ENCODE measurements at regions not wholly inside any gene's neighbourhood (a gene's known extent, or its start where the extent isn't known, plus 50 kb on each side); places are given as distances from the start of the nearest gene placed in this dataset.

- Histone ChIP-seq H3K9me3 (no peaks in the 10 kb centered on the region), H3K27ac (no peak overlapping the region), H3K4me1 (no peaks in the 10 kb centered on the region), H3K36me3 (no peaks in the 10 kb centered on the region), H3K27me3 (peaks cover 53% of the 10 kb centered on the region), H3K4me3 (no peak overlapping the region)
- no peak for ATAC-seq
- 30 to 33% methylated on average over 1 of the region's 1 CpG for WGBS, 2 donors (ENCODE audit: low coverage in 1 of 2)
- TF ChIP-seq POLR2A (IDR thresholded peaks at IDR 0.05): no peak
- no peak for TF ChIP-seq POLR2AphosphoS5 (IDR thresholded peaks at IDR 0.05)
- TF ChIP-seq EP300 (IDR thresholded peaks at IDR 0.05): no peak
- TF ChIP-seq CTCF (IDR thresholded peaks at IDR 0.05): no peak
Observed at GRCh38 chr17:15124746-15125145, 140.4 kb downstream of the PMP22 start.

GRCh38 chr17:15124264-15124595 is 140.9 kb downstream of the PMP22 start:
- H3K9me3 ChIP-seq: no peaks in the 10 kb centered on the region

GRCh38 chr17:15123593-15124263 is 141.4 kb downstream of the PMP22 start:
- 71 to 91% methylated on average over 3 to 5 of the region's 5 CpGs for WGBS, 2 donors (ENCODE audit: low coverage in 1 of 2)
- no peaks in the 10 kb centered on the region for H3K9me3 ChIP-seq
- H3K4me1 ChIP-seq: no peaks in the 10 kb centered on the region
- no peak overlapping the region for H3K27ac ChIP-seq
- TF ChIP-seq POLR2AphosphoS5 (IDR thresholded peaks at IDR 0.05) (no peak), POLR2A (IDR thresholded peaks at IDR 0.05) (no peak), EP300 (IDR thresholded peaks at IDR 0.05) (no peak), CTCF (IDR thresholded peaks at IDR 0.05) (no peak)
- H3K4me3 ChIP-seq: no peak overlapping the region
- H3K36me3 ChIP-seq: no peaks in the 10 kb centered on the region
- peaks cover 59% of the 10 kb centered on the region for H3K27me3 ChIP-seq
- no peak for ATAC-seq

More at GRCh38 chr17:15124264-15124595, 140.9 kb downstream of the PMP22 start:
- no peaks in the 10 kb centered on the region for H3K36me3 ChIP-seq
- ATAC-seq: no peak
- peaks cover 54% of the 10 kb centered on the region for H3K27me3 ChIP-seq
- WGBS, 2 donors (ENCODE audit: low coverage in 1 of 2): 38 to 43% methylated on average over 2 of the region's 2 CpGs
- H3K4me3 ChIP-seq: no peak overlapping the region
- H3K27ac ChIP-seq: no peak overlapping the region
- TF ChIP-seq CTCF (IDR thresholded peaks at IDR 0.05) (no peak), POLR2A (IDR thresholded peaks at IDR 0.05) (no peak), POLR2AphosphoS5 (IDR thresholded peaks at IDR 0.05) (no peak), EP300 (IDR thresholded peaks at IDR 0.05) (no peak)
- no peaks in the 10 kb centered on the region for H3K4me1 ChIP-seq

GRCh38 chr17:15122857-15123256 is 142.3 kb downstream of the PMP22 start:
- ATAC-seq: no peak
- Histone ChIP-seq H3K4me1 (no peaks in the 10 kb centered on the region), H3K27me3 (peaks cover 67% of the 10 kb centered on the region), H3K36me3 (no peaks in the 10 kb centered on the region), H3K9me3 (no peaks in the 10 kb centered on the region), H3K4me3 (no peak overlapping the region), H3K27ac (no peak overlapping the region)
- TF ChIP-seq POLR2AphosphoS5 (IDR thresholded peaks at IDR 0.05) (no peak), CTCF (IDR thresholded peaks at IDR 0.05) (no peak), POLR2A (IDR thresholded peaks at IDR 0.05) (no peak), EP300 (IDR thresholded peaks at IDR 0.05) (no peak)
- WGBS, 2 donors (ENCODE audit: low coverage in 1 of 2): 57 to 61% methylated on average over 4 of the region's 4 CpGs

- Histone ChIP-seq H3K27ac (no peak overlapping the region), H3K9me3 (peaks cover 0 to 5% (median 0%) of the 10 kb centered on the region in 3 donors), H3K4me1 (no peaks in the 10 kb centered on the region), H3K4me3 (no peak overlapping the region), H3K27me3 (peaks cover 80% of the 10 kb centered on the region), H3K36me3 (no peaks in the 10 kb centered on the region)
- TF ChIP-seq EP300 (IDR thresholded peaks at IDR 0.05) (no peak), POLR2A (IDR thresholded peaks at IDR 0.05) (no peak), POLR2AphosphoS5 (IDR thresholded peaks at IDR 0.05) (no peak), CTCF (IDR thresholded peaks at IDR 0.05) (no peak)
- 35 to 78% methylated on average over 2 of the region's 2 CpGs for WGBS, 2 donors (ENCODE audit: low coverage in 1 of 2)
- ATAC-seq: no peak
Observed at GRCh38 chr17:15121426-15121825, 143.7 kb downstream of the PMP22 start.
